KOPT-K1 (cell line): ENCODE measurements at regions not wholly inside any gene's neighbourhood (a gene's known extent, or its start where the extent isn't known, plus 50 kb on each side); places are given as distances from the start of the nearest gene placed in this dataset.
A peak's percentile ranks its signal among the peaks of the same experiment; 100 is the strongest.

Source experiments
- H3K27ac ChIP-seq: fragments of 200-600 bp; sonication (generic); 2 replicates; pipeline ENCODE4 v1.5.1; 2016; ENCODE audit warnings: antibody characterized with exemption, mild to moderate bottlenecking, low read depth, low read length; ENCODE audit not compliant: poor library complexity, severe bottlenecking
- H3K36me3 ChIP-seq: fragments of 200-600 bp; sonication (generic); 2 replicates; pipeline ENCODE4 v1.5.1; 2017; ENCODE audit warnings: antibody characterized with exemption, mild to moderate bottlenecking, low read length, moderate library complexity; ENCODE audit not compliant: insufficient read depth
- H3K9me3 ChIP-seq: fragments of 200-600 bp; sonication (generic); 2 replicates; pipeline ENCODE4 v1.5.1; 2017; ENCODE audit warnings: antibody characterized with exemption, low read length, mild to moderate bottlenecking; ENCODE audit not compliant: insufficient read depth, poor library complexity, severe bottlenecking

- H3K27ac ChIP-seq, result no peak overlapping the region
- H3K36me3 ChIP-seq, result no peaks in the 10 kb centered on the region
- no peaks in the 10 kb centered on the region for H3K9me3 ChIP-seq
Observed at GRCh38 chr2:9755008-9755407, 88.3 kb upstream of the TAF1B start.

GRCh38 chr2:9755638-9756037 is 87.6 kb upstream of the TAF1B start:
- Histone ChIP-seq H3K27ac (no peak overlapping the region), H3K9me3 (no peaks in the 10 kb centered on the region)

GRCh38 chr2:9756692-9757250 is 86.5 kb upstream of the TAF1B start:
- Histone ChIP-seq H3K36me3 (no peaks in the 10 kb centered on the region), H3K27ac (no peak overlapping the region), H3K9me3 (no peaks in the 10 kb centered on the region)

More at GRCh38 chr2:9755638-9756037, 87.6 kb upstream of the TAF1B start:
- H3K36me3 ChIP-seq, result no peaks in the 10 kb centered on the region

GRCh38 chr2:9757501-9758264 is 85.6 kb upstream of the TAF1B start:
- no peak overlapping the region for H3K27ac ChIP-seq
- H3K9me3 ChIP-seq, result no peaks in the 10 kb centered on the region
- no peaks in the 10 kb centered on the region for H3K36me3 ChIP-seq

- Histone ChIP-seq H3K9me3 (no peaks in the 10 kb centered on the region), H3K27ac (no peak overlapping the region), H3K36me3 (no peaks in the 10 kb centered on the region)
Observed at GRCh38 chr2:9758741-9759140, 84.5 kb upstream of the TAF1B start.

- peak overlapping the region; percentile 39 for H3K27ac ChIP-seq
- H3K9me3 ChIP-seq, result no peaks in the 10 kb centered on the region
- no peaks in the 10 kb centered on the region for H3K36me3 ChIP-seq
Observed at GRCh38 chr2:9760069-9760901, 83.0 kb upstream of the TAF1B start.

GRCh38 chr2:9760902-9761228 is 82.4 kb upstream of the TAF1B start:
- Histone ChIP-seq H3K9me3 (no peaks in the 10 kb centered on the region), H3K36me3 (no peaks in the 10 kb centered on the region), H3K27ac (peak overlapping the region; percentile 39)

- H3K27ac ChIP-seq, result peak overlapping the region; percentile 39
Observed at GRCh38 chr2:9761577-9761976, 81.7 kb upstream of the TAF1B start.

GRCh38 chr2:9762164-9762563 is 81.1 kb upstream of the TAF1B start:
- no peaks in the 10 kb centered on the region for H3K9me3 ChIP-seq
- no peaks in the 10 kb centered on the region for H3K36me3 ChIP-seq
- H3K27ac ChIP-seq, result no peak overlapping the region

More at GRCh38 chr2:9761577-9761976, 81.7 kb upstream of the TAF1B start:
- Histone ChIP-seq H3K9me3 (no peaks in the 10 kb centered on the region), H3K36me3 (no peaks in the 10 kb centered on the region)

GRCh38 chr2:9762941-9763340 is 80.3 kb upstream of the TAF1B start:
- no peak overlapping the region for H3K27ac ChIP-seq
- H3K9me3 ChIP-seq, result no peaks in the 10 kb centered on the region
- no peaks in the 10 kb centered on the region for H3K36me3 ChIP-seq

GRCh38 chr2:9763356-9764152 is 79.7 kb upstream of the TAF1B start:
- H3K27ac ChIP-seq, result no peak overlapping the region
- H3K9me3 ChIP-seq, result no peaks in the 10 kb centered on the region
- H3K36me3 ChIP-seq, result no peaks in the 10 kb centered on the region

GRCh38 chr2:9764153-9764778 is 79.0 kb upstream of the TAF1B start:
- no peak overlapping the region for H3K27ac ChIP-seq
- no peaks in the 10 kb centered on the region for H3K9me3 ChIP-seq
- H3K36me3 ChIP-seq, result no peaks in the 10 kb centered on the region

- Histone ChIP-seq H3K36me3 (no peaks in the 10 kb centered on the region), H3K27ac (no peak overlapping the region), H3K9me3 (no peaks in the 10 kb centered on the region)
Observed at GRCh38 chr2:9765611-9766531, 77.4 kb upstream of the TAF1B start.
